AG09309 (cell line): ENCODE measurements at regions not wholly inside any gene's neighbourhood (a gene's known extent, or its start where the extent isn't known, plus 50 kb on each side); places are given as distances from the start of the nearest gene placed in this dataset.

ENCODE experiments used
- DNase-seq: peaks from one replicate; pipeline ENCODE4 v3.0.0-alpha.2; 2010; ENCODE audit warnings: low read depth
- H3K4me3 ChIP-seq: 2 replicates; pipeline ENCODE4 v1.5.1; 2011; ENCODE audit warnings: mild to moderate bottlenecking, low read depth, low read length, moderate library complexity; ENCODE audit not compliant: control insufficient read depth
- TF ChIP-seq, protein P1 (sequence below): IDR thresholded peaks from 2 replicates; pipeline ENCODE4 v1.5.1; 2011; ENCODE audit warnings: mild to moderate bottlenecking, low read depth, low read length, inconsistent platforms; ENCODE audit not compliant: insufficient read depth, control insufficient read depth; ENCODE audit errors: missing control alignments

DNA sequence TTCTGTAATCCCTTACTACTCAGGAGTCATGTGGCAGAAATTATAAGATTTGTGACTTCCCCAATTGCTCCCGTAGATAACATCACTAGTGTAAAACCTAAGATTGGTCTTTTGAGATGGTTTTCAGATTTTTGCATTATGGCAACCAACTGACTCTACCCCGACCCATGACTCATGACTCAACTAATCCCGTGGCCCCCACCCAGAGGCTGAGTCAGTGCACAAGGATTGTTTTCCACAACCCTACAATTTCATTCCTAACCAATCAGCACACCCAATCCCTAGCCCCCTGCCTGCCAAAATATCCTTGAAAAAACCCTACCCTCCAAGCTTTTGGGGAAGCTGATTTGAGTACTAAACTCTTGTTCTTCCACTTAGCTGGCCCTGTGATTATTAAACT, 109.4 kb upstream of the FAM9C start:
- no peak overlapping the region for H3K4me3 ChIP-seq
- TF ChIP-seq, protein P1, sequence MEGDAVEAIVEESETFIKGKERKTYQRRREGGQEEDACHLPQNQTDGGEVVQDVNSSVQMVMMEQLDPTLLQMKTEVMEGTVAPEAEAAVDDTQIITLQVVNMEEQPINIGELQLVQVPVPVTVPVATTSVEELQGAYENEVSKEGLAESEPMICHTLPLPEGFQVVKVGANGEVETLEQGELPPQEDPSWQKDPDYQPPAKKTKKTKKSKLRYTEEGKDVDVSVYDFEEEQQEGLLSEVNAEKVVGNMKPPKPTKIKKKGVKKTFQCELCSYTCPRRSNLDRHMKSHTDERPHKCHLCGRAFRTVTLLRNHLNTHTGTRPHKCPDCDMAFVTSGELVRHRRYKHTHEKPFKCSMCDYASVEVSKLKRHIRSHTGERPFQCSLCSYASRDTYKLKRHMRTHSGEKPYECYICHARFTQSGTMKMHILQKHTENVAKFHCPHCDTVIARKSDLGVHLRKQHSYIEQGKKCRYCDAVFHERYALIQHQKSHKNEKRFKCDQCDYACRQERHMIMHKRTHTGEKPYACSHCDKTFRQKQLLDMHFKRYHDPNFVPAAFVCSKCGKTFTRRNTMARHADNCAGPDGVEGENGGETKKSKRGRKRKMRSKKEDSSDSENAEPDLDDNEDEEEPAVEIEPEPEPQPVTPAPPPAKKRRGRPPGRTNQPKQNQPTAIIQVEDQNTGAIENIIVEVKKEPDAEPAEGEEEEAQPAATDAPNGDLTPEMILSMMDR: no peak
- DNase-seq: no peak

DNA sequence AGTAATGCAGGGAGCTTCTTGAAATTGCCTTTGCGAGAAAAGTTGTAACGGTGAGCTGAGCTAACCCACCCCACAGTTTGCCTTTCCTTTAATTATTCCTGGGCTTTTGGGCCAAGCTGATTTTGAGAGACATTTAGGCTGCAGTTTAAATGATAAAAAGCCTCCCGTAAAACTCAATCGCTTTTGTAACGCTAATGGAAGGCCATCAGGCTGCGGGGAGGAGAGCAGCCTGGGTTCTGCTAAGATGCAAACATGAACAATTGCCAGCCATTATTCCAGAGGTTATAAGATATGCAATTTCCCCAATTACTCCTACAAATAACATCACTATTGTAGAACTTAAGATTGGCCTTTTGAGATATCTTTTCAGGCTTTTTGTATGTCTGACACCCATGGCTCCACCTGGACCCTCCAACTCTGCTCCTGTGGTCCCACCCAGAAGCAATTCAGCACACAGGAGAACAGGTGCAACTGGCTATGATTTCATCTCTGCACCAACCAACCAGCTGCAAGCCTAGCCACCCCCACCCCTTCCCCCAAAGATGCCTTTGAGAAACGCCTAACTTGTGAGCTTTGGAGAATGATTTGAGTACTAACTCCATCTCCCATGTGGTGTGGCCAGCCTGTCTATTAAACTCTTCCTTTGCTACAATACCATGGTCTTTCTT, 108.2 kb upstream of the FAM9C start:
- TF ChIP-seq, protein P1: no peak
- no peak for DNase-seq
- no peak overlapping the region for H3K4me3 ChIP-seq

DNA sequence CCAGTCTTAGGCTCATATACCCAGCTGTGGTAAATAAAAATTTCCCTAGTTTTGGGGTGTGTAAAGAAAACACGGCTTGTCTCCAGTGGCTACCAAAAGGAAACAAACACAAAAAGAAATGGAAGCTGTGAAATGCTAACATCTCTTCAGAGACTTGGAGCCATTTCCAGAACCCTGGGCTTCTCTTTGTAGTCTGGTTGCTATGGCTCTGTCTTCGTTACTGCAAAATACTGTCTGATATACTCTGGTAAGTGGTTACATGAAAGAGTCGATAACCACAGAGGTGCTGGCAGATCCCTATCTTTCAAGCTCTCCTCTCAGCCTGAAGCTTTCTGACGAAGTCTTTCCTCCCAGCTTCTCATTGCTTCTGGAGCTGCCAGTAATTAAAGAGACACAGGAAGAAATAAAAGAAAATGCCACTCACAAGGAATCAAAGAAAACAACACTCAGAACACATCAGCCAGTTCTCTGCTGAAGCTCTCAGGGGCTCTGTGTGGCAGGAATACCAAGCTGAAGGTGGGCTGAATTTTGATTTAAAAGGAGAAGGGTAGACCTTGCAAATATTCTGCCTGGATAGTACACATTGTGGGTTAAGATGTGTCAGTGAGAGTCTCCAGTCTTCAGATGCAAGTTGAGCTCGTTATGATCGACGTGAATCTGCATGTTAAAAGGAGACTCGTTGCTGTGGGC, 107.6 kb upstream of the FAM9C start:
- no peak overlapping the region for H3K4me3 ChIP-seq
- TF ChIP-seq, protein P1: no peak
- no peak for DNase-seq

DNA sequence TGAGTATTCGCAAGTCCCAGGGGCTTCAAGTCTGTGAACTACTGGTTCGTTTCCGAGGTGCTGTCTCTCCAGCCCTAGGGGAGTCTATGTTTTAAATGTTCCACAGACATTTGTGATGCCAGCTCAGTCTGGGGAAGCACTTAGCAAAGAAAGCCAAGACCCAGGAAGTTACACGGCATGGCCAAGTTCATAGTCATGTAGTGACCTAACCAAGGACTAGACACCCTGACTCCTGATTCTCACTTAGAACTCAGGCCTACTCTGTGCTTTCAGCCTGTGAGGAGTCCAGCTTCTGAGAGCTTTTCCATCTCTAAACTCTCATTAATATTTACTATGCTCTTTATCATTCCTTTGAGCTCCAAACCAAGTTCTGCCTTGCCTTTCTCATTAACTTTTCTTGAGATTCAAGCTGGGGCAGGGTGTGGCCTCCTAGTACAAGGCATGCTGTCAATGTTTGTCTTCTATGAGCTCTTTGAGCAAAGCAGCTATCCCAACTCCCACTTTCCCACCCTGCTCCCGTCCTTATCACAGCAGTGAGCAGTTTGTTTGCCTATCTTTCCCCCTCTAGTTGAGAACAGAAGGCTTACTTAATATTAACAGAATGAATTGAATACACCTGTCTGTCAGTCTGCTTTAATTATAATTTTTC, 105.4 kb upstream of the FAM9C start:
- TF ChIP-seq, protein P1: no peak
- H3K4me3 ChIP-seq: no peak overlapping the region
- no peak for DNase-seq

DNA sequence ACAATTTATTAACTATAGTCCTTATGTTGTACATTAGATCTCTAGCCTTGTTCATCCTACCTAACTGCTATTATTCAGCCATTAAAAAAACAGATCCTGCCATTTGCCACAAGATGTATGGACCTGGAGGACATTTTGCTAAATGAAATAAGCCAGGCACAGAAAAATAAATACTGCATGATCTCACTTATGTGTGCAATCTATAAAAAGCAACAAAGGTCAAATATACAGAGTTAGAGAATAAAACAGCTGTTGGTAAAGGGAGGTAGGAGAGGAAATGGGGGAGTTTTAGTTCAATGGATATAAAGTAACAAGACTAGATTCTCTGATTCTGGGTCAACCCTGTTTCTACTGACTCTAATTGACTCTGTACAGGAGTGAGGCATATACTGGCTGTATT, 103.3 kb upstream of the FAM9C start:
- DNase-seq: no peak
- TF ChIP-seq, protein P1: no peak
- H3K4me3 ChIP-seq: no peak overlapping the region

DNA sequence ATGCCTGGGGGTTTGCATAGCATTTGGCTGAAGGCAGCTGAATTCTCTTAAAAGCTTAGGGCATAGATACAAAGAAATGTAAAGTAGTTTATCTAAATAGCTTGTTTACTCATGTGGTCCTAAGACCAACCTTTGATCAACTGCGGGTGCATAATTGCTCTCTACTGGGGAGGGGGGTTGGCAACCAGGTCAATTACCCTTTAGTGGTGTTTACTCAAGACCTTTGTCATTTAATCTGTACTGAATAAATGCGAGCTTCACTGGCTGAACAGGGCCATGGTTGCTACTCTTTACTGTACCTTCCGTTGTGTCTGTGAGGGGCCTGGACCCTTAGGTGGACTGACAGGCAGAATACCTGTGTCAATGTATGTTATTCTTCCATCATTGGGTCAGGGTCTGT, 102.7 kb upstream of the FAM9C start:
- TF ChIP-seq, protein P1: no peak
- no peak overlapping the region for H3K4me3 ChIP-seq
- no peak for DNase-seq
